HG03135 (cell line): ENCODE measurements at regions not wholly inside any gene's neighbourhood (a gene's known extent, or its start where the extent isn't known, plus 50 kb on each side); places are given as distances from the start of the nearest gene placed in this dataset.

Experiments used
- ATAC-seq: cut with Tn5 transposase; IDR thresholded peaks from one replicate; pipeline ENCODE4 v1.9.1; 2021; ENCODE audit warnings: mild to moderate bottlenecking, moderate library complexity; ENCODE audit not compliant: unreplicated experiment

DNA sequence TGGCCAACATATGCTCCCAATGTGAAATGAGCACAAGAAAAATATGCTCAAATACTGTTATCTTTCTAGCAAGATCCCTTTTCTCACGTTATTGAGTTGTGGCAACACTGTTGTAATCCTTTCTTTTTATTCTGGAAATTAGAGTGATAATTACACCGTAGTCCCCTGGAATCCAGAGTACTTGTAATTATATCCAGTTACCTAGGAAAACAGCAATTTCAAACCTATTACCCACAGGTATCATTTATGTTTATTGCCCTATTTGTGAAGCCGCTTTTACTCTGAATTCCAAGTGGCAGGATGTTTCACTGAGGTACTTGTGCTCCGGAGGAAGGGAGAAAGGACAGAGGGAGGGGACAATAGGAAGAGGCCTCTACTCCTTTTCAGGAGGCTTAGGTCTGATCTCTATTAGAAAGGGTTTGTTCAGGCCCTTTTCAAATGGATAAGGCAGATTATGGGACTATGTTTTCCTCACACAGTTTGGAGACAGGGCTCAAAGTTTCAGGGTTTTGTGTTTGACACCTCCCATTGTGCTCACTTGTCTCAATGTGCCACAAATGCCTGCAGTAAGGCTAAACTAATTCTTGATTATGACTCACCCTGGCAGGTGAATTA, 646.6 kb downstream of the TUSC7 start:
- no peak for ATAC-seq

DNA sequence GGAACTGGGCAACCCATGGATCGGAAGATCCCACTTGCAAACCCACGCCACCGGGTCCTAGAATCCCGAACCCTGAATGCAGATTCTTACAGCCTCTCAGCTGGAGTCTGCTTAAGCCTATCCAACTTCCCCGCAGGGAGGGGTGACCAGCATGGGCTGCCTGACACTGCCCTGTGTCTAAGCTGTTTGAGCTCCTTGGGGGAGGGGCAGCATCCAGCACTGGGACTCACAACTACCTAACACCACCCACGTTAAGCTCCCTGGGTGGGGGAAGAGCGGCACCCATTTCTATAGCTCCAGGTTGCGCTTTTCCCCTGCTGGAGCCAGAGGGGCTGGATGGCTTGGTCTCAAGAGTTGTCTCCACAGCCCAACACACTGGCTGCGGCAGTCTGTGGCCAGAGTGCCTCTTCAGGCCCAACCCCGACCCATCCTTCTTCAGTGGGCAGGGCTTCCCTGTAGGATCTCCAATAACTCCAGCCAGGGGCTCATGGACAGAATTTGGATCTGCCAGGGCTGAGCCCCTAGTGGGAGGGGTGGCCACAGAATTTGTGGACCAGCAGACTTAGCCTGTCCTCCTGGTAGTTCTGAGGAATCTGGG, 649.2 kb downstream of the TUSC7 start:
- ATAC-seq, result no peak

- no peak for ATAC-seq
These were observed 657.0 kb downstream of the TUSC7 start for GRCh38 chr3:117366574-117366973.

DNA sequence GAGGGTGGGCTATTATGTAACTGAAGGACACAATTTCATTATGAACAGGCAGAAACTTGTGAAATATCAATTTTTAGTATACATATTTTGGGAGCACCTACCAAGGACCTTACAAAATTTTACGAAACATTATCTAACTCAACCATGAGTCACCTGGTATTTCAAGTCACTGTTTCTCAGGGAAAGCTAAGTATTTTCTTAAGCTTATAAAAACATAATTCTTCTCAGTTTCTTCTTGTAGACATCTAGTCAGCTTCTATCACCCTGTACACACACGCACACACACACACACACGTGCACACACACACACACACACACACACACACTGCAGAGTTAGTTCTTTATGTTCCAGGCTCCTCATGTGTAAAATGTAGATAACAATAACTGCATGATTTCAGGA, 658.3 kb downstream of the TUSC7 start:
- ATAC-seq, result no peak

DNA sequence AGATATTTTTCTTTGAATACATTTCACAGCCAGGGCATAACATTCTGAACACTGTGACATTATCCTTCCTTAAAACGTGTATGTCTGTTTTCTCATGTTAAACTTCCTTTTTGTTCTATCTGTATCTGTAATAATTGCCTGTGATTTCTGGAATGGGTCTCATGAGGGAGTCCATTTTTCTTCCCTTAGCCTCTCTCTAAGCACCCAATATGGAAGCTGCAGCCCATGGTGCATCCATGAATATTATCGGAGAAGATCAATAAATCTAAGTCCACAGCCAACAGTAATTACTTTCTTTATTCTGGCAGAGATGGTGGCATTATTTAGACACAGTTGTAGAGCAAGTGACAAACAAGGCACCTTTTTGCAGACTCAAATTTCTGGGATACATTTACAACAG, 671.1 kb downstream of the TUSC7 start:
- no peak for ATAC-seq

- no peak for ATAC-seq
These were observed 683.5 kb downstream of the TUSC7 start for GRCh38 chr3:117393119-117393518.

GRCh38 chr3:117398141-117398899, 688.7 kb downstream of the TUSC7 start:
- ATAC-seq, result no peak

DNA sequence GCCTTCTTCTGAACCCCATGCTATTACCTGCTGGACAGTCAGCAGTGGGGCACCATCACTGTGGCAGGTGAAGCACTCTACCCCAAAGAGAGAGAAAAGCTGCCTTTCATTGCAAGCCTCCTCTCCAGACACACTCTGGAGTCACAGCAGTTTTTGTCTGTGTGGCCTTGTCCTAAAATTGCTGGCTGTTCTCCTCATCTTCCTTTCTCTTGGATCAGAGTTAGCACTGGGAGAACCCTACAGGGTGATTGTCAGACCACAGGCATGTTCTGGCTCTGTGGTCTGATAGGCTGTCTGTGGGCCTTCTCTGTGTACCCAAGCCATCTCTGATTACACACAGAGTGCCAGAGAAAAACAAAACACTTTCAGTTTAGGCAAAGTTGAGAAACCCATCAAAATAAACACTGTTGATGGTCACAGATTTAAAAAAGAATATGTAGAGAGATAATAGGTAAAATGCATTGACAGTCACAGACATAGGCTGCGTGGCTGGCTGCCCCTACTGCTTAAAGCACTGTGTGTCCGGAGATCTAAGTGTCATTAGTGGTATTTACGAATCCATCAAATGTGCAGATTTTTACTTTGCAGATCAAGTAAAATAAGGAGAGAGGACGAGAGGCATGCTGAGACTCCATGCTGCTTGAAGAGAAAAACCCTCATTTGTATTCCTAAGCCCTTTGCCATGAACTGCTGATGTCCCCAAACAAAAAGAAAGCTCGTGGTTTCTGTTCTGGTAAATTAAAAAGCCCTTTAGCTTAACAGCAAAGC, 689.9 kb downstream of the TUSC7 start:
- ATAC-seq, result no peak

DNA sequence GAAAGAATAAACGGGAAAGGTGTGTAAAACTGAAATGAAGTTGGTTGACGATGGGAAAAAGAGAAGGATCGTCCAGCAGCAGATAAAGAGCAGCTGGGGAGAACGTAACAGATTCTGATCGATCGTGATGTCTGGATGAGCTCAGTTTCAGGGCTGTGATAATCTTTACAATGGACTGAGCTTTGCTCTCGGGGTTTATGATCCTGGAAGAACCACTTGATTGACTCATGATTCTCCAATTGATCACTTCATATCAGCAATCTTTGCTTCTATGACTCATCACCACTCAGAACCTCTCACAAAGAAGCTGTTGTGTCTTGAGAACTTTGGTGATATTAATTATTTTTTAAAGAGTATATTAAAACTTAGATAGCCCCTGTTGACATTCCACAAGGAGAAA, 690.7 kb downstream of the TUSC7 start:
- no peak for ATAC-seq

DNA sequence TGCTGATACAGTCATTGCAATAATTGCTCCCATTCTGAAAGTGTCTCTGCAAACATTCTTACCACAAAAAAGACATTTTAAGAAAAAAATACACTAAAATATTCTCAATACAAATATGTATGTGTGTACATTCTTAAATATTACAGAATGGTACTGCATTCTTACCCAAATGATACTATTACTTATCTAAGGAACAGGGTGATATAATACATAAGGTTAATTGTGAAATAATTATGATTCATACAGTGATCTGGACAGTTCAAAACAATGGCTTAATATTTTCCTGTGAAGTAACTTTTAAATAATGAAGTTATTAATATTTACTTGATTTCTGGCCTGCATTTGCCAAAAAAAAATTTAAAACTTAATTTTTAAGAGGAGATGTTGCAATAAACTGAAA, 694.6 kb downstream of the TUSC7 start:
- ATAC-seq, result no peak

DNA sequence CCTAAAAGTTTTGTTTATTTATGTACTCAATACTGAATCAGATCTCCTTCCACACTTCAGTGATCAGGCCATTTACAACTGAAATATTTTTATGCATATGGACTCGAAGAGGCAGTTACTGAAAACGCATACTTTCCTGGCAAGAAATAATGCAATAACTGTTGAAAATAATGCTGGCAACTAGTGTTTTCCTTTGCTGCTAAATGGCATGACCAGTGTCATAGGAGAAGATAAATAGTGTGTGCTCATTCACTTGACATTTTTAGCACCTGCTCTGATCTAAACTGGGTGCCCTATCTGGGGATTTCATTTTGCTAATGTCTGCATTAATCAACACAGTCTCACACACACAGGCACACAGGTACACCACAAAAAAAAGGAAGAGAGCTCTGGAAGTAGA, 695.2 kb downstream of the TUSC7 start:
- no peak for ATAC-seq

DNA sequence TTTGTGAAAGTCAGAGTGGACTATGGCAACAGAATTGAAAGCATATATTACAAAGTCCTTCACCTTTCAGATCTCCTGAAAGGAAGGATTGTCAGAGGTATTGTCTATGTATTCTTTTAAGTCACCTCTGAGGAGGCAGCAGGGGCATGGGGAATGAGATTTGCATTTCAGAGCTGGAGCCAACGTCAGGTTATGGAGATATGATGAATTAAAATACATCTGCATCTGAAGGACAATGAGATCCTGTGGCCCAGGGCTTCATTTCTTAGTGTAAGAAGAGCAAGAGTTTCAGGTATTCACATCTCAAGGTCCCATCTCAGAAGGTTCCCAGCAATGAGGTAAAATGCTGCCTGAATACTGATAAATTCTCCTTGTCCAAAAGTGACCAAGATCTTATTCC, 695.8 kb downstream of the TUSC7 start:
- no peak for ATAC-seq

- ATAC-seq, result peak; percentile 83
These were observed 697.7 kb downstream of the TUSC7 start for GRCh38 chr3:117407317-117407716.

DNA sequence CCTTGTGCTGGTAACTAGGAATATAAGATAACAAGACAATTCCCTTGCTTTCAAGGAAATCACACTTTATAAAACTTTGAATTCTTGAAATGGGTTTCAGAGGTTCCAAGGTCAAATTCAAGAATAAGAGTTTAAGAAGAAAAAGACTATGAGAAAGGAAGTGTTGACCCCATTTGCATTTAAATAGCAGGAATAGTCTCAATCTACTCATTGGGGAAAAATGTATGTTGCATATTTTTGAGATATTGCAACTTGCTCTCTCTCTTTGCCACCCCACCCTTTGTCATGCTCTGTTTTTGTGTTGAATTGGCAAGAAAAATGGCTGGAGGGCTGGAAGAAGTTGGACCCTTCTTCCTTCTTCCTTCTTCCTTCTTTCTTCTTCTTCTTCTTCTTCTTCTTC, 699.2 kb downstream of the TUSC7 start:
- no peak for ATAC-seq

DNA sequence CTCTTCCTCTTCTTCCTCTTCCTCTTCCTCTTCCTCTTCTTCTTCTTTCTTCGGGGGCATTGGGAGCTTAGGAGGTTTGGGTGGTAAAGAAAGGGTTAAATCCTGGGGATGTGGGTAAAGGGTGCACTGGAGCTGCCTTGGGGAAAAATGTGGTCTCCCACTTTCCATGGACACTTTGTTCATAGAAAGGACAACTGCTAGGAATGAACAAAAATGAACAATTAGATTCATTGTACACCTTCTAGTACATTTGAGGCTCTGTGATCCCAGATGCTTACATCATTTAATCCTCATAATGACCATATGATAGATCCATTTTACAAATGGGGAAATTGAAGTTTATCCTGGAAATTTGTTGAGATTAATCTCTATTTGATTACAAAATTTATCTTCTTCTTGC, 699.7 kb downstream of the TUSC7 start:
- ATAC-seq, result no peak

- no peak for ATAC-seq
These were observed 700.3 kb downstream of the TUSC7 start for GRCh38 chr3:117409701-117410459.

- ATAC-seq, result no peak
These were observed 702.4 kb downstream of the TUSC7 start for GRCh38 chr3:117411971-117412370.

- no peak for ATAC-seq
These were observed 707.8 kb downstream of the TUSC7 start for GRCh38 chr3:117417411-117417810.

GRCh38 chr3:117427081-117427480, 717.5 kb downstream of the TUSC7 start:
- no peak for ATAC-seq

DNA sequence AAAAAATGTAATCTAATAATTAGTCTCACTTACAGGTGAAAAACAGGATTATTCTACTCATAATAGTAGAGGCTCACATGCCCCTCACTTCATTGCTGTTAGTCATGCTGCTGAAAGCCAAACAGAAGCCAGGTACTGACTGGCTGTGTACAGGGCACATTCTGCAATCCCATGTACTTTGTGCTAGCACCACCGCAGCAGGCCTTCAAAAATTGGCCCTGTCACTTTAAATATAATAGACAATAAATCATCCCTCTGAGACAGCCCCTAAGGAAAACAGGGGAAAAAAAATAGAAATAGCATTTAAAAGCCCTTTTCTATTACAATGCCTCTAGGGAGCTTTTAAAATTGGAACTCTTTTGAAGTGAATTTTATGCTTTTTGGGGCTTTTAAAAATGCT, 723.8 kb downstream of the TUSC7 start:
- no peak for ATAC-seq
